ENCODE measurements at regions not wholly inside any gene's neighbourhood (a gene's known extent, or its start where the extent isn't known, plus 50 kb on each side); places are given as distances from the start of the nearest gene placed in this dataset.

- TF ChIP-seq CTCF (IDR thresholded peaks at IDR 0.05; ENCODE audit: insufficient read depth, low read depth, low read length) = no peak
- TF ChIP-seq EZH2 (IDR thresholded peaks at IDR 0.05; ENCODE audit: insufficient read depth, low read length) = no peak
Observed at GRCh38 chr7:25762511-25763462, 389.2 kb upstream of the NFE2L3 start.

All from astrocyte (in vitro differentiated cells and primary cell).